Right ventricle myocardium inferior (tissue), 1 donor: ENCODE measurements at regions not wholly inside any gene's neighbourhood (a gene's known extent, or its start where the extent isn't known, plus 50 kb on each side); places are given as distances from the start of the nearest gene placed in this dataset.
"Not testable (repeated sequence)": the region's sequence is repeated elsewhere in the genome, so short reads cannot be mapped to it uniquely, and the experiment has no call there.

Experiments
- ATAC-seq: fragments of 200-7000 bp; cut with Tn5 transposase; one replicate; pipeline ENCODE4 v1.9.1; 2020; ENCODE audit warnings: mild to moderate bottlenecking, moderate library complexity
- DNase-seq: peaks from one replicate; pipeline ENCODE4 v3.0.0; 2021; ENCODE audit errors: missing footprints
- intact Hi-C: fragments of 100-400 bp; cut with DNase I; formaldehyde crosslinking; loops from one replicate; pipeline ENCODE4 v1.11.0; 2022
- donor health status: DM: no; HTN: yes; CAD: no; lungs with severe emphysema.

DNA sequence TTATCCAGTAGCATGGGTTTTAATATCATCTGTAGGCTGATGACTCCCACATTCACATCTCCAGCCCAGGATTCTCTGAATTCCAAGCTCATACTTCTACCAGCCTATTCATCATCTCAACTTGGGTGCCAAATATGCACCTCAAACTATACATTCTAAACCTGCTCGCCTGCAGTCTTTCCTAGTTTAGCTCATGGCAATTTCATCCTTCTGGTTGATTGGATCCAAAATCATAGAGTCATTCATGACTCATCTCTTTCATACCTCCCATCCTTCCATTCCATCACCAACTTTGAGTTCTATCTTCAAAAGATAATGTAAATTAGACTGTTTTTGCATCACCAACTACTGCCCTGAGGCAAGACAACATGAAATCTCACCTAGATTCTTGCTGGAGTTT is 99.7 kb upstream of the EGLN3 start:
- DNase-seq (no peak), ATAC-seq (no peak)
- intact Hi-C loops = no loop called here

GRCh38 chr14:34049790-34050189 is 98.9 kb upstream of the EGLN3 start:
- no peak for ATAC-seq
- intact Hi-C loops = no loop called here
- DNase-seq = no peak

DNA sequence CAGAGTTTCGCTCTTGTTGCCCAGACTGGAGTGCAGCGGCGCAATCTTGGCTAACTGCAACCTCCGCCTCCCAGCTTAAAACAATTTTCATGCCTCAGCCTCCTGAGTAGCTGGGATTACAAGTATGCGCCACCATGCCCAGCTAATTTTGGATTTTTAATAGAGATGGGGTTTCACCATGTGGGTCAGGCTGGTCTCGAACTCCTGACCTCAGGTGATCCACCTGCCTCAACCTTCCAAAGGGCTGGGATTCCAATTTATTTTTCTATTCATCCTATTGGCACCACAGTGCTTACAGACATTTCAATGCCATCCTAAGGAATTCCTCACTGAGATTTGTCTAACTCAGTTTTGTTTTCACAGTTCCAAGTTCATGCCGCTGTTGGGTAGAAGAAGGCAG is 98.3 kb upstream of the EGLN3 start:
- intact Hi-C loops, DNase-seq, ATAC-seq: not testable (repeated sequence)

DNA sequence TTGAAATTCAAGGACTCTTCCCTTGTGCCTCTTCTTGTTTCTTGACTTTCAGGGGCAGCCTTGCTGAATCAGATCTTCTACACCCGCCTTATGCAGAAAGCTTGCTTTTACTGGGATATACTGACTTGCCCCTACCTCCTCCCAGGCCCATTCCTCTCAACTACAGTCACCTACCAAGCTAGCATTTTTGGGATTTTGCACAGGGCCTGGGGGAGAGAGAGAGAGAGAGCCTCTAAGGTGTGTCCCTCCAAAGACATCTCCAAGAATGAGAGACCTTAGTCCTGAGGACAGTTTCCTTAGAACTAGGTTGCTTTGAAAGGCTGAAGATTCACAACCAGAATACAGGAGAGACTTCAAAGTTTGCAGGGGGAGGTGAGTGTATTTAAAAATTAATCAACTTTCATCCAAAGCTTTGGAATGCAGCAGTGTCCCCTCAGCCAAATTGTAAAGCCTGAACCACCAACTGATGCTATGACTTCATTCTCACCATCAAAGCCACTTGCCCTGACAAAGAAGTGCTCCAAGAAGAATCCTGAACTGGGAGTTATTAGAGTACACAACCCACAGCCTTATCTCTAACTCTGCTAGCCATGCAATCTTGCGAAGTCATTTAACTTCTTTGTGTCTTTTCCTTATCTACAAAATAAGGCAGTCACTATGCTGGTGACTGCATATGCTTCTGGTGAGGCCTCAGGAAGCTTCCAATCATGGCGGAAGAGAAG is 96.1 kb upstream of the EGLN3 start:
- ATAC-seq (no peak), DNase-seq (no peak)
- intact Hi-C loops = no loop called here

DNA sequence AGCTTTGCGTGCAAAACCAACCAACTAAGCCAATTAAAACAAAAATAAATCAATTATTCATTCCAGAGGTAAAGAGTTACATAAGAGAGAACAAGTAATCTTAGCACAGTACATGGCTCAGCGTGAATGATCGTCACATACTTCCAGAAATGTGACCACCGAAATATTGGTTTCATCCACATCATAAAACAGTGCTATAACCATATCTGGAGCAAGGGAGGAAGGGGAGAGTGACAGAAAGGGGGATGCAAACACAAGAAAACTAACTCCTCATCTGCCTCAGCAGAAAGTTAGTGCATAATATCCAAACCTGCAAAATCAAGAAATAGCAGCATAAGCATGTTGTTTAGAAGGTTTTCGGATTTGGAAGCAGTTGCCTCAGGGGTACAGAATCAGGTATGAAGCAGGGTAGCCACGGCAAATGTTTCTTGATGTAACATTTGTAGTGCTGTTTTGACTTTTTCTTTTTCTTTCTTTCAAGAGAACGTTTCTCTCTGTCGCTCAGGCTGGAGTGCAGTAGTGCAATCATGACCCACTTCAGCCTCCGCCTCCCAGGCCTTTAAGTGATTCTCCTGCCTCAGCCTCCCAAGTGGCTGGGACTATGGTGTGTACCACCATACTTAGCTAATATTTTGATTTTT is 93.9 kb upstream of the EGLN3 start:
- ATAC-seq (no peak), DNase-seq (no peak)
- intact Hi-C loops = no loop called here

GRCh38 chr14:34044373-34044637 is 93.4 kb upstream of the EGLN3 start:
- DNase-seq = no peak
- no peak for ATAC-seq

GRCh38 chr14:34043627-34044372 is 92.9 kb upstream of the EGLN3 start:
- intact Hi-C loops = no loop called here
- no peak for DNase-seq
- ATAC-seq = no peak

More at GRCh38 chr14:34044373-34044637, 93.4 kb upstream of the EGLN3 start:
- intact Hi-C loops = no loop called here

DNA sequence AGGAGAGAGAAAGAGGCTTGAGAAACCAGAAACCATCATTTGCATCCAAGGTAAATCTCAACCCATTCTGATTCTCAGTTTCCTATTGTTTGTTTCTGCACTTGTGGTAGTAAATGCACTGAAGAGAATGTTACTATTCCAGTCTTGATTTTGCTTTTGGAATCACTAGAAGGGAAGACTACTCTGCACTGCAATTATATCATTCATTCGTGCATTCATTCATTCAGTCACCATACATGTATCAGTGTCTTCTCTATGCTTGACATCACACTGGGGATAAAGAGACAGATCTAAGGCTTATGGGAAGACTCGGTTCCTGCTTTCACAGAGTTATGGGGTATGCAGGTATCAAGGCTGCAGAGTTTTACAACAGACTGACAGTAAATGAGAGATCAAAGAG is 90.3 kb upstream of the EGLN3 start:
- DNase-seq = no peak
- intact Hi-C loops = no loop called here
- ATAC-seq = no peak

DNA sequence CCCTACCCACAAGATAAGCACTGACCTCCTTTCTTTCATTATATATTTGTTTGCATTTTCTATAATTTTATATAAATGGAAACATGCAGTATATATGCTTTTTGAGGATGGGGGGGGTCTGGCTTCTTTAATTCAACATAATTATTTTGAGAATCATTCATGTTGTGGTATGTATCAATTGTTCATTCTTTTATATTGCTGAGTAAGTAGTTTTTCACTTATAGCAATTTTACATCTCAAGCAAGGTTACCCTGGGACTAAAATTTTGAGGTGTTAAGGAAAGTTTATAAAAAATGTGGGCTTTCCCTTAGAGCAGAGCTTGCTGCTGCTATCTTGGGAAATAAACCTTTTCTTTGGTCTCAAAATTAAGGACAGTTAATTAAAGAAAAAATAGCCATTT is 89.9 kb upstream of the EGLN3 start:
- ATAC-seq = no peak
- intact Hi-C loops = no loop called here
- DNase-seq = no peak

DNA sequence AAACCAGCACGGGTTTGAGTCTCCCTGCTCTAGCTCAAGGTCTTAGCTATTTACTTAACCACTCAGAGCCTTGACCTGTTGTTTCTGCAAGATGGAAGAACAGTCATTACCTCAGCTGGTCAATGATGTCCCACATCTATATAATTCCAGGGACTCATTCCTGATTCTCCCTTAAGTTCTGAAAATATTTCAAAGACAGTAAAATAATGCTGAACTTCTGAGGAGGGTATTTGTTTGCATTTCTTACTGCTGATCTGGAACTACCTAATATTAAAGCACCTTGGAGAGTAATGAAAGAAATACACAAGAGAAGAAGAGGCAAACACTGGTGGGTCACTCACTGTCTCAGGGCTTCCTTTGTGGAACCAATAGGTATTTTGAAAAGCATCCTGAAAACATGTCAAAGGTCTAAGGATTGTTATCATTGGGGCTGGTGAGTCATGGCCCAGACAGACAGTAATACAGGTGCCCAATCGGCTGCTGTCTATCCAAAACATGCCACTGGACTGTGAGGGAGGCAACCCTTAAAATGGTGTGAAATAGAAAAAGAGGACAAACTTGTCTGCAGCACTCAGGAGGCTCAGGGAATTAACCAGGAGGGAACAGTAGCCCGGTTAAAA is 88.7 kb upstream of the EGLN3 start:
- ATAC-seq = no peak
- DNase-seq = no peak
- intact Hi-C loops = loop anchor here (5.0 kb wide), 1 partner anchor 192 kb away; no protein-coding TSS in a partner anchor

GRCh38 chr14:34038358-34039057 is 87.6 kb upstream of the EGLN3 start:
- intact Hi-C loops = loop anchor here (5.0 kb wide), 1 partner anchor 191 kb away; no protein-coding TSS in a partner anchor
- no peak for DNase-seq

DNA sequence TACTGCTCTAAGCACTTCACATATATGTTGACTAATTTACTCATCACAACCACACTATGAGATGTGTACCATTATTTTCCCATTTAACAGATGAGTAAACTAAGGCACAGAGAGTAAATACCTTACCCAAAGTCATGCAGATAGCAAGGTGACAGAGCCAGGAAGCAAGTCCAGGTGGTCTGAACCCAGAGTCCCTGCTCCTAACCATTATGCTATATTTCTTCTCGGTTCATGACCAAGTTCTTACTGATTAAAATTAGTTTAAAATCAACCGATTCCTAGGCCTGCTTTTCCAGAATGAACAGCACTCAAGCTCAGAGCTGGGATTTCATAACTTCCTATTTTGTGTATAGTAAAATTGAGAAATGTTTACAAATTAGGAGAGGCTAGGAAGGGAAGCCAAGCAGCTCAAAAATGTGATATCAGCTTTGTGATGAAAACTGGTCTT is 85.5 kb upstream of the EGLN3 start:
- intact Hi-C loops = loop anchor here (2.0 to 5.0 kb wide), 2 partner anchors 92 to 189 kb away; no protein-coding TSS in a partner anchor
- no peak for DNase-seq
- peak; percentile 23 for ATAC-seq

More at GRCh38 chr14:34038358-34039057, 87.6 kb upstream of the EGLN3 start:
- no peak for ATAC-seq

- ATAC-seq = no peak
Measured at GRCh38 chr14:34035934-34036250, 85.0 kb upstream of the EGLN3 start.

GRCh38 chr14:34035177-34035933 is 84.5 kb upstream of the EGLN3 start:
- intact Hi-C loops = loop anchor here (1.0 to 5.0 kb wide), 4 partner anchors 25 to 188 kb away; partner anchors contain the start of gene EGLN3
- peak; percentile 80 for ATAC-seq
- no peak for DNase-seq

More at GRCh38 chr14:34035934-34036250, 85.0 kb upstream of the EGLN3 start:
- no peak for DNase-seq
- intact Hi-C loops = loop anchor here (1.0 to 5.0 kb wide), 5 partner anchors 25 to 189 kb away; partner anchors contain the start of gene EGLN3

GRCh38 chr14:34034447-34035176 is 83.7 kb upstream of the EGLN3 start:
- no peak for ATAC-seq
- intact Hi-C loops = loop anchor here (1.0 to 5.0 kb wide), 4 partner anchors 26 to 187 kb away; partner anchors contain the start of gene EGLN3
- no peak for DNase-seq

GRCh38 chr14:34032720-34033119 is 81.8 kb upstream of the EGLN3 start:
- intact Hi-C loops = no loop called here
- no peak for ATAC-seq

GRCh38 chr14:34030864-34031263 is 80.0 kb upstream of the EGLN3 start:
- intact Hi-C loops = no loop called here
- ATAC-seq (peak; percentile 64), DNase-seq (no peak)

More at GRCh38 chr14:34032720-34033119, 81.8 kb upstream of the EGLN3 start:
- DNase-seq = no peak
